ENCODE measurements at regions not wholly inside any gene's neighbourhood (a gene's known extent, or its start where the extent isn't known, plus 50 kb on each side); places are given as distances from the start of the nearest gene placed in this dataset.

DNA sequence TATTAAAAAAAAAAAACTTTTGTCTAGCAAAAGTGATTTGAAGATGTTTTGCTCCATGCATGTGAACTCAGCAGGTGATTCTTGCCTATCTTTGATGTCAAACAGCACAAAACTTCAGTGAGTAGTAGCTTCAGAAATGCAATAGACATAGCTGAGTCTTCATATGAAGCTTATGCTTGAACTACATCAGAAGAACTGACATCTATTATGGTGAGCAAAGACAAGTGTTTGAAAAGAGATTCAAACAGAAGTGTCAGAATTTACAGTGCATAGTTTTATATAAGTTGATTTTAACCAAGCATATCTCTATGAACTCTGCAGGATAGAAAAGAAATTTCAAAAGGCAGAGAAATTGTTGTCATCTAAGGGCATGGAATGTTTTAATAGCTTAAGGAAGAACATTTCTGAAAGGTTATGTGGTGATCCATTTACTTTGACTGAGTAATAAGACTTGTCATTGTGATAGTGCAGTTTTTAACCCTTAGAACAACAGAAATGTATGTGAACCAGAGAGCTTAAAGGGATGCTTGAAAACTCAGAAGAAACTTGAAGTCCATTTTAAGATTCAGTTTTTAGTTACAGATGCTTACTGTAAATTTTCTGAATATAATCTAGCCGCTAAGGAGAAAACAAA, 351.4 kb downstream of the MDFIC start:
- no peak overlapping the region for H3K27ac ChIP-seq (ENCODE audit: low read length)
- no peaks in the 10 kb centered on the region for H3K9me2 ChIP-seq (ENCODE audit: insufficient read depth, low read length)
- TF ChIP-seq SMC3 (conservative IDR thresholded peaks at IDR 0.05; ENCODE audit: poor library complexity), result no peak
- no peak for TF ChIP-seq EP300 (conservative IDR thresholded peaks at IDR 0.05; ENCODE audit: poor library complexity, severe bottlenecking)
- no peak for TF ChIP-seq TAF1 (IDR thresholded peaks at IDR 0.05; ENCODE audit: low read depth)
- no peak for TF ChIP-seq REST (IDR thresholded peaks at IDR 0.05; ENCODE audit: borderline replicate concordance)
- no peak for TF ChIP-seq RAD21 (conservative IDR thresholded peaks at IDR 0.05)
- TF ChIP-seq EZH2 (IDR thresholded peaks at IDR 0.05; ENCODE audit: borderline replicate concordance, insufficient read depth, low read length, poor library complexity, severe bottlenecking), result no peak
- TF ChIP-seq POLR2AphosphoS5 (IDR thresholded peaks at IDR 0.05), result no peak
- TF ChIP-seq MXI1 (conservative IDR thresholded peaks at IDR 0.05; ENCODE audit: poor library complexity, severe bottlenecking), result no peak
- no peak for TF ChIP-seq CTCF (IDR thresholded peaks at IDR 0.05; ENCODE audit: poor library complexity, severe bottlenecking)
- no peak overlapping the region for H3K4me3 ChIP-seq (ENCODE audit: low read length)
- H3K9ac ChIP-seq (ENCODE audit: low read length), result no peak overlapping the region
- no peaks in the 10 kb centered on the region for H3K36me3 ChIP-seq (ENCODE audit: insufficient read depth, low read length)
- H3F3A ChIP-seq (ENCODE audit: insufficient read depth, low read length, poor library complexity, severe bottlenecking), result no peaks in the 10 kb centered on the region
- H3K79me2 ChIP-seq (replicated peaks; ENCODE audit: insufficient read depth, low read length), result no peaks in the 10 kb centered on the region
- no peaks in the 10 kb centered on the region for H3K9me3 ChIP-seq (ENCODE audit: low read length)
- no peaks in the 10 kb centered on the region for H3K27me3 ChIP-seq (ENCODE audit: insufficient read depth, low read depth, low read length)
- H3K4me2 ChIP-seq (ENCODE audit: low read length), result no peak overlapping the region
- no peaks in the 10 kb centered on the region for H4K20me1 ChIP-seq (ENCODE audit: insufficient read depth)
- H2AFZ ChIP-seq (ENCODE audit: low read depth, low read length), result no peak overlapping the region

- no peak overlapping the region for H3K4me3 ChIP-seq (ENCODE audit: low read length)
- H3K79me2 ChIP-seq (replicated peaks; ENCODE audit: insufficient read depth, low read length), result no peaks in the 10 kb centered on the region
- no peaks in the 10 kb centered on the region for H3K9me3 ChIP-seq (ENCODE audit: low read length)
- H3K4me2 ChIP-seq (ENCODE audit: low read length), result no peak overlapping the region
- H3K36me3 ChIP-seq (ENCODE audit: insufficient read depth, low read length), result no peaks in the 10 kb centered on the region
- no peak overlapping the region for H3K9ac ChIP-seq (ENCODE audit: low read length)
- no peak overlapping the region for H2AFZ ChIP-seq (ENCODE audit: low read depth, low read length)
- no peak overlapping the region for H3K27ac ChIP-seq (ENCODE audit: low read length)
- H3K27me3 ChIP-seq (ENCODE audit: insufficient read depth, low read depth, low read length), result no peaks in the 10 kb centered on the region
- no peaks in the 10 kb centered on the region for H4K20me1 ChIP-seq (ENCODE audit: insufficient read depth)
- H3F3A ChIP-seq (ENCODE audit: insufficient read depth, low read length, poor library complexity, severe bottlenecking), result no peaks in the 10 kb centered on the region
- no peaks in the 10 kb centered on the region for H3K9me2 ChIP-seq (ENCODE audit: insufficient read depth, low read length)
- TF ChIP-seq EZH2 (IDR thresholded peaks at IDR 0.05; ENCODE audit: borderline replicate concordance, insufficient read depth, low read length, poor library complexity, severe bottlenecking) (no peak), REST (IDR thresholded peaks at IDR 0.05; ENCODE audit: borderline replicate concordance) (no peak), SMC3 (conservative IDR thresholded peaks at IDR 0.05; ENCODE audit: poor library complexity) (no peak), TAF1 (IDR thresholded peaks at IDR 0.05; ENCODE audit: low read depth) (no peak), CTCF (IDR thresholded peaks at IDR 0.05; ENCODE audit: poor library complexity, severe bottlenecking) (no peak)
Observed at GRCh38 chr7:115271332-115272235, 349.7 kb downstream of the MDFIC start.

Measured in neural cell (in vitro differentiated cells).